K562 (cell line): ENCODE measurements at regions not wholly inside any gene's neighbourhood (a gene's known extent, or its start where the extent isn't known, plus 50 kb on each side); places are given as distances from the start of the nearest gene placed in this dataset.
A peak's percentile ranks its signal among the peaks of the same experiment; 100 is the strongest.

ENCODE experiments used
- ATAC-seq: fragments of 200-7000 bp; cut with Tn5 transposase; 3 replicates; pipeline ENCODE4 v1.9.1; 2020; ENCODE audit warnings: moderate library complexity
- BruUV-seq: library from RNA; stranded (reverse); fragments of 400-500 nt; replicated peaks from 2 replicates; lab custom pipeline; 2021; lab: Mats Ljungman, UMichigan
- CTCF ChIA-PET: fragments of 300-600 bp; formaldehyde crosslinking; extraction: SDS; loops from one replicate; lab custom pipeline; 2021; ENCODE audit warnings: low intra/inter-chr PET ratio; lab: Yijun Ruan, JAX
- POLR2A ChIA-PET: fragments of 300-600, 350-650 bp; sonication (Branson Sonifier 250); formaldehyde crosslinking; extraction: SDS; loops from one replicate; lab custom pipeline; 2021; ENCODE audit warnings: antibody characterized with exemption, inconsistent platforms; lab: Yijun Ruan, JAX
- DNase-seq, 4 experiments: peaks; one replicate each; pipeline versions ENCODE4 v3.0.0 to v3.0.0-alpha.2; 2011 to 2018; ENCODE audit warnings: low spot score in 3 of 4, mixed read lengths in 3 of 4; ENCODE audit errors: extremely low read depth in 1 of 4
- FAIRE-seq: peaks from 2 replicates; lab custom pipeline; 2011; peaks lifted over from hg19 to GRCh38; lab: Jason Lieb, UNC
- H2AFZ ChIP-seq: 2 replicates; pipeline ENCODE4 v1.6.0; 2011; ENCODE audit warnings: low read depth, low read length, control low read depth, inconsistent platforms
- H3K27ac ChIP-seq: fragments of 200-600 bp; 3 replicates; pipeline ENCODE4 v1.8.0; 2011; ENCODE audit warnings: low read depth, mild to moderate bottlenecking, control low read depth, inconsistent platforms, low read length, moderate library complexity, mixed read lengths; ENCODE audit errors: extremely low read depth
- H3K27me3 ChIP-seq, 2 experiments: fragments of 300-600 bp in 1 of 2; 2 replicates in 1 of 2; 3 replicates in 1 of 2; pipeline versions ENCODE4 v1.6.0 to v1.8.0; 2011; ENCODE audit warnings: inconsistent platforms in 2 of 2, low read length in 2 of 2, mild to moderate bottlenecking in 1 of 2, mixed read lengths in 1 of 2, moderate library complexity in 1 of 2; ENCODE audit not compliant: control insufficient read depth in 2 of 2, insufficient read depth in 2 of 2
- H3K36me3 ChIP-seq: fragments of 300-600 bp; 3 replicates; pipeline ENCODE4 v1.8.0; 2011; ENCODE audit warnings: mild to moderate bottlenecking, low read length, inconsistent platforms; ENCODE audit not compliant: control insufficient read depth, insufficient read depth
- H3K4me1 ChIP-seq, 2 experiments: fragments of 200-600 bp in 1 of 2; replicated peaks in 1 of 2; 2 replicates in 1 of 2; 3 replicates in 1 of 2; pipeline versions ENCODE4 v1.5.1 to v1.8.0; 2011; ENCODE audit warnings: inconsistent platforms in 2 of 2, low read length in 2 of 2, mild to moderate bottlenecking in 1 of 2, mixed read lengths in 1 of 2, moderate library complexity in 1 of 2; ENCODE audit not compliant: control insufficient read depth in 2 of 2, insufficient read depth in 2 of 2
- H3K4me2 ChIP-seq: 2 replicates; pipeline ENCODE4 v1.6.1; 2011; ENCODE audit warnings: low read length, control low read depth, inconsistent platforms, mixed read lengths; ENCODE audit not compliant: insufficient read depth
- H3K4me3 ChIP-seq: fragments of 200-600 bp; sonication (generic), shearing (Covaris generic); 2 replicates; pipeline ENCODE4 v1.5.1; 2016; ENCODE audit warnings: control low read depth, inconsistent platforms
- H3K79me2 ChIP-seq: fragments of 200-600 bp; 3 replicates; pipeline ENCODE4 v1.8.0; 2011; ENCODE audit warnings: low read length, inconsistent platforms; ENCODE audit not compliant: control insufficient read depth, insufficient read depth
- H3K9ac ChIP-seq, 2 experiments: 2 replicates each; pipeline versions ENCODE4 v1.6.0 to v1.6.1; 2011; ENCODE audit warnings: low read depth in 2 of 2, low read length in 2 of 2, control low read depth in 1 of 2, inconsistent platforms in 1 of 2, mild to moderate bottlenecking in 1 of 2, mixed read lengths in 1 of 2; ENCODE audit not compliant: insufficient read depth in 1 of 2
- H3K9me1 ChIP-seq: one replicate; pipeline ENCODE4 v1.6.0; 2011; ENCODE audit warnings: inconsistent platforms, mild to moderate bottlenecking, low read length, moderate library complexity; ENCODE audit not compliant: control insufficient read depth, insufficient read depth
- H3K9me3 ChIP-seq: replicated peaks from 2 replicates; pipeline ENCODE4 v1.5.1; 2011; ENCODE audit warnings: low read depth, low read length, inconsistent platforms; ENCODE audit not compliant: control insufficient read depth, insufficient read depth
- H4K20me1 ChIP-seq: replicated peaks from 2 replicates; pipeline ENCODE4 v1.6.1; 2011; ENCODE audit warnings: low read length, inconsistent platforms, mixed read lengths; ENCODE audit not compliant: control insufficient read depth, insufficient read depth
- FOXP1 ChIP-seq: sonication (generic); formaldehyde crosslinking; IDR thresholded peaks from 2 replicates; pipeline ENCODE4 v1.8.0; 2022; ENCODE audit warnings: mild to moderate bottlenecking, missing genetic modification reagents
- HDAC8 ChIP-seq: fragments of 450-650 bp; IDR thresholded peaks from 2 replicates; pipeline ENCODE4 v1.6.1; 2016; ENCODE audit warnings: mild to moderate bottlenecking, missing genetic modification characterization, moderate library complexity, missing compliant biosample characterization
- MIER1 ChIP-seq: fragments of 450-650 bp; IDR thresholded peaks from 2 replicates; pipeline ENCODE4 v1.6.1; 2016; ENCODE audit warnings: antibody characterized with exemption, mild to moderate bottlenecking, low read depth
- MYBL2 ChIP-seq, 2 experiments: fragments of 450-650 bp in 1 of 2; sonication (generic) in 1 of 2; formaldehyde crosslinking in 1 of 2; IDR thresholded peaks; 2 replicates each; pipeline versions ENCODE4 v1.6.1 to v1.8.1; 2017 to 2022; ENCODE audit warnings: borderline replicate concordance in 1 of 2, inconsistent platforms in 1 of 2, low read depth in 1 of 2, mild to moderate bottlenecking in 1 of 2, missing genetic modification reagents in 1 of 2, moderate library complexity in 1 of 2
- NR2C2 ChIP-seq, 2 experiments: fragments of 200-800 bp in 1 of 2; sonication (Bioruptor generic) in 1 of 2; sonication (generic) in 1 of 2; formaldehyde crosslinking in 1 of 2; IDR thresholded peaks; 2 replicates each; pipeline versions ENCODE4 v1.6.1 to v1.8.0; 2016 to 2022; ENCODE audit warnings: mild to moderate bottlenecking in 1 of 2, missing compliant biosample characterization in 1 of 2, missing genetic modification characterization in 1 of 2, missing genetic modification reagents in 1 of 2
- POLR2B ChIP-seq: fragments of 450-650 bp; IDR thresholded peaks from 2 replicates; pipeline ENCODE4 v1.6.1; 2018; ENCODE audit warnings: low read depth; ENCODE audit not compliant: partially characterized antibody
- TFAM ChIP-seq: fragments of 250-450 bp; sonication (Bioruptor Pico); conservative IDR thresholded peaks from 2 replicates; pipeline ENCODE4 v1.5.0; 2021; ENCODE audit warnings: mild to moderate bottlenecking, moderate library complexity
- ZNF124 ChIP-seq: sonication (generic); formaldehyde crosslinking; IDR thresholded peaks from 2 replicates; pipeline ENCODE4 v1.8.1; 2022; ENCODE audit warnings: missing genetic modification reagents
- ZNF3 ChIP-seq: fragments of 250-450 bp; sonication (Bioruptor Pico); IDR thresholded peaks from 2 replicates; pipeline ENCODE4 v1.5.0; 2021; ENCODE audit warnings: mild to moderate bottlenecking, moderate library complexity
- WGBS: fragments of 100-300 bp; shearing (Covaris generic); methylation state at CpG from one replicate; pipeline ENCODE4 v1.1.6; 2016; ENCODE audit warnings: low coverage, mixed read lengths; ENCODE audit not compliant: insufficient coverage; ENCODE audit errors: missing lambda C conversion rate; 5-methylcytosine and 5-hydroxymethylcytosine counted together
- in situ Hi-C: fragments of 300-500 bp; cut with MboI; formaldehyde crosslinking; loops from 4 replicates; pipeline ENCODE4 v1.15.0; 2018; ENCODE audit warnings: inconsistent platforms, mixed read lengths
- intact Hi-C: fragments of 100-400 bp; cut with micrococcal nuclease; formaldehyde crosslinking; loops from 2 replicates; pipeline ENCODE4 v1.14.2; 2022
- TF ChIP-seq, protein P1 (sequence below): fragments of 450-650 bp; IDR thresholded peaks from 2 replicates; pipeline ENCODE4 v1.6.1; 2016; ENCODE audit warnings: borderline replicate concordance

DNA sequence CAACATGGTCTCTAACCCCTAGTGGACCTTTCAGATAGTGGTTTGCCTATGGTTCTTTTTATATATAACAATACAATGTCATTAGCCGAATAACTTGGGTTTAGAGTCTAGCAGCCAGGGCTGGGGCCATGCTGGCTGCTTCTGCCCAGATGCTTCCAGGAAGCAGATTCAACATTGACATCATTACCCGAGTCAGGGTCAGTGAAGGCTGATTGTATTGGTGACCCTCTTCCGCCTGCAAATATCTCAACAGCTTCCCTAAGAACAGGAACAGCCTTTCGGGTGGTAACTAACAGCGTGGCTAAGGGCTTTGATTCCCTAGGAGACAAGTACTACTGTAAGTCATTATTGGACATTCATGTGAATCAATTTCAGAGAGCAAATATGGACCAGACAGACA is 476.4 kb downstream of the UQCRFS1 start:
- FAIRE-seq (no peak), DNase-seq (no peak), ATAC-seq (no peak; the same call in 2 of the 3 replicates)
- intact Hi-C loops (loop anchor here (1.0 to 5.0 kb wide), 2 partner anchors 143 to 526 kb away; no protein-coding TSS in a partner anchor), in situ Hi-C loops (loop anchor here (10.0 to 25.0 kb wide), 3 partner anchors 138 to 851 kb away; no protein-coding TSS in a partner anchor)
- H3K27ac ChIP-seq = no peak overlapping the region
- no peaks in the 10 kb centered on the region for H3K4me1 ChIP-seq
- H3K79me2 ChIP-seq = no peaks in the 10 kb centered on the region
- H3K27me3 ChIP-seq = no peaks in the 10 kb centered on the region; a peak in 1 of 5 replicates
- ChIA-PET CTCF (interaction anchor here (0.8 to 1.4 kb wide), 3 partner anchors 142 to 523 kb away, joined by 3 to 6 read pairs (median 3); no protein-coding TSS in a partner anchor), POLR2A (interaction anchor here (0.9 kb wide), 1 partner anchor 13 kb away, joined by 3 read pairs; no protein-coding TSS in a partner anchor)
- H3K36me3 ChIP-seq = no peaks in the 10 kb centered on the region
- H3K4me3 ChIP-seq = no peak overlapping the region
- no peaks in the 10 kb centered on the region for H3K9me1 ChIP-seq
- H3K9me3 ChIP-seq = no peaks in the 10 kb centered on the region
- H2AFZ ChIP-seq = peak overlapping the region; percentile 56
- 44% methylated on average over 5 of the region's 5 CpGs for WGBS
- no peak overlapping the region for H3K9ac ChIP-seq
- H3K4me2 ChIP-seq = no peak overlapping the region
- no TSS peak for BruUV-seq
- H4K20me1 ChIP-seq = no peaks in the 10 kb centered on the region
- no peak for TF ChIP-seq MIER1
- TF ChIP-seq ZNF124 (CRISPR knock-in tag) = no peak
- TF ChIP-seq FOXP1 = no peak
- TF ChIP-seq MYBL2 (IDR thresholded peaks at IDR 0.05; ENCODE audit: low read depth) = no peak
- TF ChIP-seq MYBL2 (CRISPR knock-in tag; IDR thresholded peaks at IDR 0.05; ENCODE audit: borderline replicate concordance) = no peak
- TF ChIP-seq, protein P1, sequence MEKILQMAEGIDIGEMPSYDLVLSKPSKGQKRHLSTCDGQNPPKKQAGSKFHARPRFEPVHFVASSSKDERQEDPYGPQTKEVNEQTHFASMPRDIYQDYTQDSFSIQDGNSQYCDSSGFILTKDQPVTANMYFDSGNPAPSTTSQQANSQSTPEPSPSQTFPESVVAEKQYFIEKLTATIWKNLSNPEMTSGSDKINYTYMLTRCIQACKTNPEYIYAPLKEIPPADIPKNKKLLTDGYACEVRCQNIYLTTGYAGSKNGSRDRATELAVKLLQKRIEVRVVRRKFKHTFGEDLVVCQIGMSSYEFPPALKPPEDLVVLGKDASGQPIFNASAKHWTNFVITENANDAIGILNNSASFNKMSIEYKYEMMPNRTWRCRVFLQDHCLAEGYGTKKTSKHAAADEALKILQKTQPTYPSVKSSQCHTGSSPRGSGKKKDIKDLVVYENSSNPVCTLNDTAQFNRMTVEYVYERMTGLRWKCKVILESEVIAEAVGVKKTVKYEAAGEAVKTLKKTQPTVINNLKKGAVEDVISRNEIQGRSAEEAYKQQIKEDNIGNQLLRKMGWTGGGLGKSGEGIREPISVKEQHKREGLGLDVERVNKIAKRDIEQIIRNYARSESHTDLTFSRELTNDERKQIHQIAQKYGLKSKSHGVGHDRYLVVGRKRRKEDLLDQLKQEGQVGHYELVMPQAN = no peak
- TF ChIP-seq POLR2B = no peak
- no peak for TF ChIP-seq ZNF3
- TF ChIP-seq TFAM (CRISPR knock-in tag) = no peak
- TF ChIP-seq HDAC8 (tag) = no peak
- TF ChIP-seq NR2C2 (CRISPR knock-in tag; IDR thresholded peaks at IDR 0.05) = no peak
- no peak for TF ChIP-seq NR2C2 (tag; IDR thresholded peaks at IDR 0.05)
